ENCODE measurements at regions not wholly inside any gene's neighbourhood (a gene's known extent, or its start where the extent isn't known, plus 50 kb on each side); places are given as distances from the start of the nearest gene placed in this dataset.

DNA sequence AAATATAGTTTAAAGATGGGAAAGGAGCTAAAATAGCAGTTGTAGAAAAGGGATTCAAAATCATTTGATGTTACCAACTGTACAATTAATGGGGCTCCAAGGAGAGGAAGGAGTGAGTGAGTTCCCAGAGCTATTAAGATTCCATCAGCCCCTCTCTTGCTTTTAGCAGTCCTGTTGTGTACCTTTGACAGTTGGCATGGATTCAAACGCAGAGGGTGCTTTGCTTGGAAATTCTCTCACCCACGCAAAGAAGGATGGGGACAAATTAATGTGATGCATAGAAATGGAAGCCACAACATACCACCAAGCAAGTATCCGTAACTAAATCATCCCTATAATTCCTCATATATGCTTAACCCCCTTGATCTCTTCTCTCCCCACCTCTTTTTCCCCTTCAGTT, 461.3 kb downstream of the EBF1 start:
- no peak for DNase-seq (ENCODE audit: low read depth, low spot score)
- POLR2A ChIA-PET: no interaction called here
- CTCF ChIA-PET: interaction anchor here (1.4 kb wide), 1 partner anchor 464 kb away, joined by 3 read pairs; no protein-coding TSS in a partner anchor
- no peak overlapping the region for H3K4me3 ChIP-seq (ENCODE audit: low read depth, low read length)
- TF ChIP-seq, protein P1, sequence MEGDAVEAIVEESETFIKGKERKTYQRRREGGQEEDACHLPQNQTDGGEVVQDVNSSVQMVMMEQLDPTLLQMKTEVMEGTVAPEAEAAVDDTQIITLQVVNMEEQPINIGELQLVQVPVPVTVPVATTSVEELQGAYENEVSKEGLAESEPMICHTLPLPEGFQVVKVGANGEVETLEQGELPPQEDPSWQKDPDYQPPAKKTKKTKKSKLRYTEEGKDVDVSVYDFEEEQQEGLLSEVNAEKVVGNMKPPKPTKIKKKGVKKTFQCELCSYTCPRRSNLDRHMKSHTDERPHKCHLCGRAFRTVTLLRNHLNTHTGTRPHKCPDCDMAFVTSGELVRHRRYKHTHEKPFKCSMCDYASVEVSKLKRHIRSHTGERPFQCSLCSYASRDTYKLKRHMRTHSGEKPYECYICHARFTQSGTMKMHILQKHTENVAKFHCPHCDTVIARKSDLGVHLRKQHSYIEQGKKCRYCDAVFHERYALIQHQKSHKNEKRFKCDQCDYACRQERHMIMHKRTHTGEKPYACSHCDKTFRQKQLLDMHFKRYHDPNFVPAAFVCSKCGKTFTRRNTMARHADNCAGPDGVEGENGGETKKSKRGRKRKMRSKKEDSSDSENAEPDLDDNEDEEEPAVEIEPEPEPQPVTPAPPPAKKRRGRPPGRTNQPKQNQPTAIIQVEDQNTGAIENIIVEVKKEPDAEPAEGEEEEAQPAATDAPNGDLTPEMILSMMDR (IDR thresholded peaks at IDR 0.05; ENCODE audit: insufficient read depth, low read length, missing control alignments): no peak

DNA sequence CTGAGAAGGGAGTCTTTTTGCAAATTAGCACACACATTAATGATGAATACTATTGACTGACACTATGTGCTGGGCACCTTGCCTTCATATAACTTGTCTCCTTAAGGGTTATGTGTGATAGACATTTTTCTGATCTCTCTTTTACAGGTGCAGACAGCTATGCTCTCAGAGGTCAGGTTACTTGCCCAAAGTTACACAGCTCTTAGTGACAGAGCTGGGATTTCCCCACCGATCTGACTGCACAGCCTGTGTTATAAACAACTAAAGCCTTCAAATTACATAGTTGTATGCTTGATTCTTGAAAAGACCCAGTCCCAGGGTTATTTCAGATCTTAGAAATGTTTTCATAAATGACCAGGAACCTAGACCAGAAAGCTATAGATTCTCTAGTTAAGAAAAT, 462.7 kb downstream of the EBF1 start:
- no peak overlapping the region for H3K4me3 ChIP-seq (ENCODE audit: low read depth, low read length)
- no peak for DNase-seq (ENCODE audit: low read depth, low spot score)
- ChIA-PET CTCF (no interaction called here), POLR2A (no interaction called here)
- TF ChIP-seq, protein P1 (IDR thresholded peaks at IDR 0.05; ENCODE audit: insufficient read depth, low read length, missing control alignments): no peak

- TF ChIP-seq, protein P1 (IDR thresholded peaks at IDR 0.05; ENCODE audit: insufficient read depth, low read length, missing control alignments): no peak
- POLR2A ChIA-PET: no interaction called here
- no peak for DNase-seq (ENCODE audit: low read depth, low spot score)
- CTCF ChIA-PET: no interaction called here
- no peak overlapping the region for H3K4me3 ChIP-seq (ENCODE audit: low read depth, low read length)
Observed at GRCh38 chr5:158635565-158635964, 464.2 kb downstream of the EBF1 start.

DNA sequence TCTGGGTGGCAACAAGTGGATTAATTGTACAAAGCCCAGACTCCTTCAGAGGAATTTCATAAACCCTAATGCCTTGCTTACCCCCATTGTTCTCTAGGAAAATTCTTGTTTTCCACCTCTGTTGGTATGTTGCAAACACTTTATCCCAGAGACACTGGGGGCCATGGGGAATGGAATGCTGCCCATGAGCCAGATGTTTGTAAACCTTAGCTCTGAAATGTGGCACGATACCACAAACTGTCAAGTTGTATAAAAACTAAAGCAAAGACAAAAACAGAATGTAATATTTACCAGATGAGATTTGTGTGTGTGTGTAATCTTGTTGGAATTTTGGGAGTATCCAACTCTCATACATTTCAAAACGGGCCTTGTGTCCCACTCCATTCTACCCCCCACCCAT, 465.0 kb downstream of the EBF1 start:
- ChIA-PET CTCF (no interaction called here), POLR2A (no interaction called here)
- TF ChIP-seq, protein P1 (IDR thresholded peaks at IDR 0.05; ENCODE audit: insufficient read depth, low read length, missing control alignments): no peak
- no peak for DNase-seq (ENCODE audit: low read depth, low spot score)
- H3K4me3 ChIP-seq (ENCODE audit: low read depth, low read length): no peak overlapping the region

DNA sequence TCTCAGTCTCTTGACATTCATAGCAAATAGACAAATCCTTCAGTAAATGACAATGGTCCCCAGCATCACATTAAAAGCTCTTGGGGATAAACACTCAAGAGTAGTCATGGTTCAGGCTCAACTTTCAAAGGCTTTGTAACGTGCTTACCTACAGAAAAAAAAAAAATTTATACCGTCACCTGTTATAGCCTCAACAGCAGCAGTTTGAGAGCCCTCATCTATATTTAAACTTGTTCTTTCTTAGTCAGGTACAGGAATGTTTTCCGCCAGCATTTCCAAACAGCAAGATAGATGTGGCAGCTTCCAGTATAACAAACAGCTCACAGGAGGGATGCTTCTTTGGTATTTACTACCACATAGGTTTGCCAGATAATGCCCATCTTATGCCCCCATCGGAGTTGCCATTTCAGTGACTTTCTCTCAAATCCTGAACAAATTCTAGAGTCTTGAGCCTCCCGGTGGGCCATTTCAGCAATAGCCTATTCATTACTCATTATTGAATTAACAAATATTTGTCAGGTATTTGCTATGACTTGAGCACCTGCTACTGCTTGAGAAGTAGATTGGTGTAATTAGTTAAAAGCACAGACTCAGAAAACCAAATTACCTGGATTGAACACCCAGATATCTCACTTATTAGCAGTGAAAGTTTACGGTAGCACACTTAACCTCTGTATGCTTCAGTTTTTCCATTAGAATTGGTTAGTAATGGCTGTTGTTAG, 470.0 kb downstream of the EBF1 start:
- ChIA-PET CTCF (no interaction called here), POLR2A (no interaction called here)
- TF ChIP-seq, protein P1 (IDR thresholded peaks at IDR 0.05; ENCODE audit: insufficient read depth, low read length, missing control alignments): no peak
- no peak overlapping the region for H3K4me3 ChIP-seq (ENCODE audit: low read depth, low read length)
- DNase-seq (ENCODE audit: low read depth, low spot score): no peak

- TF ChIP-seq, protein P1 (IDR thresholded peaks at IDR 0.05; ENCODE audit: insufficient read depth, low read length, missing control alignments): no peak
- POLR2A ChIA-PET: no interaction called here
- H3K4me3 ChIP-seq (ENCODE audit: low read depth, low read length): no peak overlapping the region
- DNase-seq (ENCODE audit: low read depth, low spot score): no peak
- CTCF ChIA-PET: no interaction called here
Observed at GRCh38 chr5:158626718-158627117, 473.0 kb downstream of the EBF1 start.
